ENCODE measurements at regions not wholly inside any gene's neighbourhood (a gene's known extent, or its start where the extent isn't known, plus 50 kb on each side); places are given as distances from the start of the nearest gene placed in this dataset.
A peak's percentile ranks its signal among the peaks of the same experiment; 100 is the strongest.

- DNase-seq (ENCODE audit: low read depth) = no peak
These were observed 178.9 kb downstream of the CCDC71L start for GRCh38 chr7:106482091-106482490.

GRCh38 chr7:106480616-106481031, 180.3 kb downstream of the CCDC71L start:
- DNase-seq (ENCODE audit: low read depth) = peak; percentile 14

GRCh38 chr7:106480161-106480579, 180.8 kb downstream of the CCDC71L start:
- DNase-seq (ENCODE audit: low read depth) = no peak

- no peak for DNase-seq (ENCODE audit: low read depth)
These were observed 184.2 kb downstream of the CCDC71L start for GRCh38 chr7:106476751-106477150.

GRCh38 chr7:106472741-106473140, 188.0 kb upstream of the NAMPT start:
- DNase-seq (ENCODE audit: low read depth) = no peak

- no peak for DNase-seq (ENCODE audit: low read depth)
These were observed 187.1 kb upstream of the NAMPT start for GRCh38 chr7:106471686-106472440.

GRCh38 chr7:106471021-106471420, 186.2 kb upstream of the NAMPT start:
- no peak for DNase-seq (ENCODE audit: low read depth)

- DNase-seq (ENCODE audit: low read depth) = no peak
These were observed 182.1 kb upstream of the NAMPT start for GRCh38 chr7:106466867-106467266.

GRCh38 chr7:106465704-106466468, 181.1 kb upstream of the NAMPT start:
- no peak for DNase-seq (ENCODE audit: low read depth)

- no peak for DNase-seq (ENCODE audit: low read depth)
These were observed 179.9 kb upstream of the NAMPT start for GRCh38 chr7:106464651-106465050.

- DNase-seq (ENCODE audit: low read depth) = peak; percentile 19
These were observed 179.2 kb upstream of the NAMPT start for GRCh38 chr7:106463851-106464611.

GRCh38 chr7:106462914-106463482, 178.2 kb upstream of the NAMPT start:
- no peak for DNase-seq (ENCODE audit: low read depth)

GRCh38 chr7:106462365-106462859, 177.6 kb upstream of the NAMPT start:
- peak; percentile 60 for DNase-seq (ENCODE audit: low read depth)

GRCh38 chr7:106460792-106461254, 176.0 kb upstream of the NAMPT start:
- DNase-seq (ENCODE audit: low read depth) = peak; percentile 78

- no peak for DNase-seq (ENCODE audit: low read depth)
These were observed 174.8 kb upstream of the NAMPT start for GRCh38 chr7:106459397-106460072.

- DNase-seq (ENCODE audit: low read depth) = no peak
These were observed 172.9 kb upstream of the NAMPT start for GRCh38 chr7:106457678-106458077.

- DNase-seq (ENCODE audit: low read depth) = no peak
These were observed 171.5 kb upstream of the NAMPT start for GRCh38 chr7:106456329-106456728.

GRCh38 chr7:106452031-106452851, 167.5 kb upstream of the NAMPT start:
- no peak for DNase-seq (ENCODE audit: low read depth)

GRCh38 chr7:106451171-106451570, 166.4 kb upstream of the NAMPT start:
- no peak for DNase-seq (ENCODE audit: low read depth)

- no peak for DNase-seq (ENCODE audit: low read depth)
These were observed 165.9 kb upstream of the NAMPT start for GRCh38 chr7:106450716-106451115.

Data from RPMI7951 (cell line).